Esophagus squamous epithelium (tissue), 4 donors: ENCODE measurements at regions not wholly inside any gene's neighbourhood (a gene's known extent, or its start where the extent isn't known, plus 50 kb on each side); places are given as distances from the start of the nearest gene placed in this dataset.

Experiments used
- POLR2A ChIP-seq, 4 donors: fragments of 450-650 bp; IDR thresholded peaks; one replicate each; pipeline ENCODE4 v1.6.1; 2017; ENCODE audit warnings: antibody characterized with exemption in 4 of 4, mild to moderate bottlenecking in 4 of 4, moderate library complexity in 3 of 4
- TF ChIP-seq, protein P1 (sequence below), 6 experiments: fragments of 450-650 bp in 4 of 6; fragments of 200-600 bp in 2 of 6; sonication (generic) in 2 of 6; IDR thresholded peaks; one replicate each; pipeline ENCODE4 v1.5.1; 2016 to 2019; ENCODE audit warnings: antibody characterized with exemption in 6 of 6, mild to moderate bottlenecking in 4 of 6, moderate library complexity in 4 of 6

- TF ChIP-seq, protein P1, sequence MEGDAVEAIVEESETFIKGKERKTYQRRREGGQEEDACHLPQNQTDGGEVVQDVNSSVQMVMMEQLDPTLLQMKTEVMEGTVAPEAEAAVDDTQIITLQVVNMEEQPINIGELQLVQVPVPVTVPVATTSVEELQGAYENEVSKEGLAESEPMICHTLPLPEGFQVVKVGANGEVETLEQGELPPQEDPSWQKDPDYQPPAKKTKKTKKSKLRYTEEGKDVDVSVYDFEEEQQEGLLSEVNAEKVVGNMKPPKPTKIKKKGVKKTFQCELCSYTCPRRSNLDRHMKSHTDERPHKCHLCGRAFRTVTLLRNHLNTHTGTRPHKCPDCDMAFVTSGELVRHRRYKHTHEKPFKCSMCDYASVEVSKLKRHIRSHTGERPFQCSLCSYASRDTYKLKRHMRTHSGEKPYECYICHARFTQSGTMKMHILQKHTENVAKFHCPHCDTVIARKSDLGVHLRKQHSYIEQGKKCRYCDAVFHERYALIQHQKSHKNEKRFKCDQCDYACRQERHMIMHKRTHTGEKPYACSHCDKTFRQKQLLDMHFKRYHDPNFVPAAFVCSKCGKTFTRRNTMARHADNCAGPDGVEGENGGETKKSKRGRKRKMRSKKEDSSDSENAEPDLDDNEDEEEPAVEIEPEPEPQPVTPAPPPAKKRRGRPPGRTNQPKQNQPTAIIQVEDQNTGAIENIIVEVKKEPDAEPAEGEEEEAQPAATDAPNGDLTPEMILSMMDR (IDR thresholded peaks at IDR 0.05) = no peak
- no peak for TF ChIP-seq POLR2A (IDR thresholded peaks at IDR 0.05)
Observed at GRCh38 chr18:72444798-72445155, 99.4 kb downstream of the CBLN2 start.
